B cell (primary cell): ENCODE measurements at regions not wholly inside any gene's neighbourhood (a gene's known extent, or its start where the extent isn't known, plus 50 kb on each side); places are given as distances from the start of the nearest gene placed in this dataset.

Source experiments
- EZH2 ChIP-seq: IDR thresholded peaks from 2 replicates; pipeline ENCODE4 v1.6.1; 2012; ENCODE audit warnings: borderline replicate concordance, low read depth, mild to moderate bottlenecking, moderate library complexity, low read length; ENCODE audit not compliant: insufficient read depth, poor library complexity, severe bottlenecking
- TF ChIP-seq, protein P1 (sequence below): fragments of 200-600 bp; IDR thresholded peaks from one replicate; pipeline ENCODE4 v1.8.0; 2022; ENCODE audit warnings: antibody characterized with exemption, mild to moderate bottlenecking

DNA sequence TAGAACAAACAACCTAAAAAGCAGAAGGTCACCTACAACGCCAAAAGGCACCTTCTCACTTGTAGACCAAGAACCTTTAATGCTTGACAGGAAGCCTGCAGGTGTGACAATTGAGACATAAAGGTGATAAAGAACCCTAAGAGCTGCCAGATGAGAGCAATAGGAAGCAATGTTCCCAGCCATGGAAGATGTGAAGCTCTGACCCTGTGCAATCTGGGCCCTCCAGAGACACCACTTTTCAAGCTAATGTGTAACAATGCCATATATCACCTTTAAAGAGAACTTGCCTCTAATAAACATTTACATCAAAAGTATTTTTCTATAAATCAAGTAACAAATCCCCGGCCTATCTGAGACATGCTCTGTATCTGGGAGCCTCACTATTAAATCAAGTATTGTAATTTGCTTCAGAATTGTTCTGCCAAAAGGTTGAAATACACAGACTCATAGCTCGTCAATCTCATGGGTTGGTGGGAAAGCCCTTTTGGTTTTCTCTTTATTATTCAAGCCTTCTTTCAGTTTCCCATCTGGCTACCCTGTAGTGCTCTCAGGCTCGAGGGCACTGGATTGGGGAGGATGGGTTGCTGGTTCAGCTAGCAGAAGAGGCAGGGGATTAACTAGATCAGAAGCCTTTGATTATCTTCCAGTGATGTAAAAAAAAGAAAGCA lies 368.9 kb downstream of the BUD13 start:
- TF ChIP-seq, protein P1, sequence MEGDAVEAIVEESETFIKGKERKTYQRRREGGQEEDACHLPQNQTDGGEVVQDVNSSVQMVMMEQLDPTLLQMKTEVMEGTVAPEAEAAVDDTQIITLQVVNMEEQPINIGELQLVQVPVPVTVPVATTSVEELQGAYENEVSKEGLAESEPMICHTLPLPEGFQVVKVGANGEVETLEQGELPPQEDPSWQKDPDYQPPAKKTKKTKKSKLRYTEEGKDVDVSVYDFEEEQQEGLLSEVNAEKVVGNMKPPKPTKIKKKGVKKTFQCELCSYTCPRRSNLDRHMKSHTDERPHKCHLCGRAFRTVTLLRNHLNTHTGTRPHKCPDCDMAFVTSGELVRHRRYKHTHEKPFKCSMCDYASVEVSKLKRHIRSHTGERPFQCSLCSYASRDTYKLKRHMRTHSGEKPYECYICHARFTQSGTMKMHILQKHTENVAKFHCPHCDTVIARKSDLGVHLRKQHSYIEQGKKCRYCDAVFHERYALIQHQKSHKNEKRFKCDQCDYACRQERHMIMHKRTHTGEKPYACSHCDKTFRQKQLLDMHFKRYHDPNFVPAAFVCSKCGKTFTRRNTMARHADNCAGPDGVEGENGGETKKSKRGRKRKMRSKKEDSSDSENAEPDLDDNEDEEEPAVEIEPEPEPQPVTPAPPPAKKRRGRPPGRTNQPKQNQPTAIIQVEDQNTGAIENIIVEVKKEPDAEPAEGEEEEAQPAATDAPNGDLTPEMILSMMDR: no peak
- no peak for TF ChIP-seq EZH2
